Heart left ventricle (tissue), 13 donors: ENCODE measurements at regions not wholly inside any gene's neighbourhood (a gene's known extent, or its start where the extent isn't known, plus 50 kb on each side); places are given as distances from the start of the nearest gene placed in this dataset.

ENCODE experiments used
- CTCF ChIP-seq, 12 donors: fragments of 200-600 bp; sonication (generic) in 4 of 12; IDR thresholded peaks; one replicate each; pipeline versions ENCODE4 v1.5.0 to v1.8.0; 2018 to 2022; ENCODE audit warnings: antibody characterized with exemption in 12 of 12, mild to moderate bottlenecking in 5 of 12
- POLR2A ChIP-seq, 2 donors: fragments of 450-650 bp; IDR thresholded peaks; one replicate each; pipeline ENCODE4 v1.6.1; 2017; ENCODE audit warnings: antibody characterized with exemption in 2 of 2, mild to moderate bottlenecking in 2 of 2, moderate library complexity in 2 of 2
- donor health status: ischemic (EF 13 %, LVEDD 7.1; RV severe dilation, severe dysfunction).
- donor health status: DM: no; HTN: yes; CAD: no.
- donor health status: DM: no; HTN: no; CAD: no.
- donor health status: ischemic (EF 25% LVEDD 6.9; RV normal size, moderate dysfunction).
- donor health status: ischemic (EF 25% LVEDD 5.7; RV mildly dilated, moderate dysfunction).
- donor health status: ischemic (EF 35%, LVEDD 5.7; RV mildly dilated, moderate dysfunction).
- donor health status: nonischemic (EF 11% LVEDD 7.7; RV severe dilation, severe dysfunction).
- donor health status: DM: yes; HTN: yes; CAD: no.
- donor health status: PGD.
- donor health status: ischemic (EF 29% LVEDD 5.4; RV normal size, mild dysfunction).
- donor health status: nonischemic (EF 23%, LVEDD 6.1; RV moderate dilation, normal function).

- TF ChIP-seq CTCF (IDR thresholded peaks at IDR 0.05) (no peak), POLR2A (IDR thresholded peaks at IDR 0.05) (no peak)
These were observed 509.1 kb downstream of the INHBA start for GRCh38 chr7:41193738-41194282.
